HCT116 (cell line): ENCODE measurements at regions not wholly inside any gene's neighbourhood (a gene's known extent, or its start where the extent isn't known, plus 50 kb on each side); places are given as distances from the start of the nearest gene placed in this dataset.

Experiments
- ATAC-seq: fragments of 200-7000 bp; cut with Tn5 transposase; 2 replicates; pipeline ENCODE4 v1.9.1; 2020; ENCODE audit warnings: mild to moderate bottlenecking, moderate library complexity
- BruUV-seq: library from RNA; stranded (reverse); fragments of 400-500 nt; replicated peaks from 2 replicates; lab custom pipeline; 2021; lab: Mats Ljungman, UMichigan
- CTCF ChIA-PET: fragments of 300-600 bp; sonication (Branson Sonifier 250); formaldehyde crosslinking; loops from one replicate; lab custom pipeline; 2021; ENCODE audit warnings: antibody characterized with exemption; lab: Charles Lee
- POLR2A ChIA-PET: fragments of 300-600, 350-600 bp; sonication (Branson Sonifier 250); formaldehyde crosslinking; loops from one replicate; lab custom pipeline; 2021; ENCODE audit warnings: antibody characterized with exemption; lab: Charles Lee
- RAD21 ChIA-PET, 2 experiments: fragments of 300-600 bp; sonication (Branson Sonifier 250); formaldehyde crosslinking; loops; one replicate each; lab custom pipeline; 2023; ENCODE audit warnings: low total read pairs in 2 of 2; ENCODE audit not compliant: uncharacterized antibody in 2 of 2, unreplicated experiment in 2 of 2, low non-redundant PET in 1 of 2; lab: Charles Lee
- DNase-seq: peaks from one replicate; pipeline ENCODE4 v3.0.0-alpha.2; 2010; ENCODE audit warnings: low read depth, low spot score
- H2AFZ ChIP-seq: fragments of 200-600 bp; shearing (Covaris generic), sonication (generic); 2 replicates; pipeline ENCODE4 v1.6.1; 2017; ENCODE audit warnings: low read depth, mixed run types, mixed read lengths, antibody characterized with exemption, low read length; ENCODE audit not compliant: poor library complexity, severe bottlenecking
- H3K27ac ChIP-seq: 2 replicates; pipeline ENCODE4 v1.5.1; 2012; ENCODE audit warnings: low read depth, low read length
- H3K27me3 ChIP-seq: fragments of 200-600 bp; sonication (generic); 2 replicates; pipeline ENCODE4 v1.6.1; 2016; ENCODE audit warnings: mixed run types, low read length, mixed read lengths; ENCODE audit not compliant: insufficient read depth
- H3K36me3 ChIP-seq, 2 experiments: fragments of 200-500 bp in 1 of 2; fragments of 200-600 bp in 1 of 2; sonication (Bioruptor generic) in 1 of 2; sonication (generic) in 1 of 2; 2 replicates each; pipeline versions ENCODE4 v1.5.1 to v1.6.1; 2014 to 2016; ENCODE audit warnings: low read length in 2 of 2, inconsistent platforms in 1 of 2, mixed read lengths in 1 of 2, mixed run types in 1 of 2; ENCODE audit not compliant: insufficient read depth in 2 of 2, control insufficient read depth in 1 of 2
- H3K4me1 ChIP-seq, 2 experiments: fragments of 200-600 bp in 1 of 2; sonication (generic) in 1 of 2; 2 replicates each; pipeline versions ENCODE4 v1.5.1 to v1.6.1; 2012 to 2017; ENCODE audit warnings: low read length in 2 of 2, inconsistent platforms in 1 of 2, mild to moderate bottlenecking in 1 of 2, mixed read lengths in 1 of 2, mixed run types in 1 of 2, moderate library complexity in 1 of 2; ENCODE audit not compliant: insufficient read depth in 2 of 2, control insufficient read depth in 1 of 2
- H3K4me2 ChIP-seq: fragments of 200-600 bp; sonication (generic); 2 replicates; pipeline ENCODE4 v1.6.1; 2017; ENCODE audit warnings: mixed run types, low read length, mixed read lengths
- H3K4me3 ChIP-seq, 2 experiments: fragments of 200-600 bp in 1 of 2; sonication (generic) in 1 of 2; replicated peaks in 1 of 2; 2 replicates each; pipeline ENCODE4 v1.5.1; 2011 to 2016; ENCODE audit warnings: low read length in 2 of 2, control low read depth in 1 of 2, low read depth in 1 of 2, mild to moderate bottlenecking in 1 of 2, mixed read lengths in 1 of 2, mixed run types in 1 of 2
- H3K79me2 ChIP-seq: fragments of 200-600 bp; sonication (generic); 2 replicates; pipeline ENCODE4 v1.6.1; 2017; ENCODE audit warnings: mild to moderate bottlenecking, mixed run types, low read length, moderate library complexity, mixed read lengths; ENCODE audit not compliant: insufficient read depth
- H3K9ac ChIP-seq: fragments of 200-600 bp; sonication (generic); 2 replicates; pipeline ENCODE4 v1.6.1; 2016; ENCODE audit warnings: low read length, mixed read lengths
- H3K9me2 ChIP-seq: fragments of 200-600 bp; sonication (generic), shearing (Covaris generic); 2 replicates; pipeline ENCODE4 v1.6.1; 2017; ENCODE audit warnings: mixed run types, mild to moderate bottlenecking, moderate library complexity; ENCODE audit not compliant: insufficient read depth
- H3K9me3 ChIP-seq, 2 experiments: fragments of 200-500 bp in 1 of 2; fragments of 200-600 bp in 1 of 2; sonication (Bioruptor generic) in 1 of 2; sonication (generic) in 1 of 2; 2 replicates each; pipeline ENCODE4 v1.6.1; 2014 to 2017; ENCODE audit warnings: low read length in 2 of 2, mixed read lengths in 2 of 2, inconsistent platforms in 1 of 2, low read depth in 1 of 2, mild to moderate bottlenecking in 1 of 2, mixed run types in 1 of 2, moderate library complexity in 1 of 2; ENCODE audit not compliant: control insufficient read depth in 1 of 2, insufficient read depth in 1 of 2
- H4K20me1 ChIP-seq: fragments of 200-600 bp; sonication (generic), shearing (Covaris generic); 2 replicates; pipeline ENCODE4 v1.6.1; 2017; ENCODE audit warnings: mixed run types, mild to moderate bottlenecking, moderate library complexity; ENCODE audit not compliant: insufficient read depth
- CBX3 ChIP-seq: IDR thresholded peaks from 2 replicates; pipeline ENCODE4 v1.6.1; 2012; ENCODE audit warnings: low read depth
- CEBPB ChIP-seq: IDR thresholded peaks from 2 replicates; pipeline ENCODE4 v1.6.1; 2012; ENCODE audit warnings: low read depth
- EGR1 ChIP-seq: IDR thresholded peaks from 2 replicates; pipeline ENCODE4 v1.6.1; 2012; ENCODE audit warnings: low read depth
- ELF1 ChIP-seq: IDR thresholded peaks from 2 replicates; pipeline ENCODE4 v1.6.1; 2012; ENCODE audit warnings: low read depth, borderline replicate concordance
- EZH2 ChIP-seq: fragments of 200-600 bp; sonication (generic); IDR thresholded peaks from 2 replicates; pipeline ENCODE4 v1.6.1; 2017; ENCODE audit warnings: antibody characterized with exemption, mixed run types
- EZH2phosphoT487 ChIP-seq: fragments of 200-600 bp; IDR thresholded peaks from 2 replicates; pipeline ENCODE4 v1.6.1; 2018; ENCODE audit warnings: antibody characterized with exemption, borderline replicate concordance
- FOSL1 ChIP-seq: IDR thresholded peaks from 2 replicates; pipeline ENCODE4 v1.6.1; 2012; ENCODE audit warnings: low read depth
- POLR2A ChIP-seq: IDR thresholded peaks from 2 replicates; pipeline ENCODE4 v1.7.0; 2011; ENCODE audit warnings: borderline replicate concordance; ENCODE audit not compliant: insufficient read depth, insufficient read length; ENCODE audit errors: extremely low read depth
- RAD21 ChIP-seq: IDR thresholded peaks from 2 replicates; pipeline ENCODE4 v1.6.1; 2012; ENCODE audit warnings: low read depth, mild to moderate bottlenecking
- SIN3A ChIP-seq: IDR thresholded peaks from 2 replicates; pipeline ENCODE4 v1.6.1; 2012; ENCODE audit warnings: low read depth
- SRF ChIP-seq: IDR thresholded peaks from 2 replicates; pipeline ENCODE4 v1.6.1; 2012; ENCODE audit warnings: low read depth
- TCF7L2 ChIP-seq: IDR thresholded peaks from 2 replicates; pipeline ENCODE4 v1.7.0; 2011; ENCODE audit warnings: borderline replicate concordance, inconsistent platforms; ENCODE audit not compliant: insufficient read depth, insufficient read length; ENCODE audit errors: extremely low read depth
- YY1 ChIP-seq: IDR thresholded peaks from 2 replicates; pipeline ENCODE4 v1.6.1; 2011; ENCODE audit warnings: low read length, low read depth, moderate library complexity, mild to moderate bottlenecking; ENCODE audit not compliant: insufficient replicate concordance; ENCODE audit errors: extremely low read depth
- ZFX ChIP-seq: fragments of 450-650 bp; IDR thresholded peaks from 2 replicates; pipeline ENCODE4 v1.6.1; 2017
- ZNF274 ChIP-seq: fragments of 200-500 bp; sonication (Bioruptor generic); IDR thresholded peaks from 2 replicates; pipeline ENCODE4 v1.6.1; 2014; ENCODE audit warnings: mild to moderate bottlenecking, low read depth, low read length, inconsistent platforms
- intact Hi-C: fragments of 100-400 bp; cut with micrococcal nuclease; formaldehyde crosslinking; loops from 2 replicates; pipeline ENCODE4 v1.10.0; 2022
- TF ChIP-seq, protein P1 (sequence below): IDR thresholded peaks from 2 replicates; pipeline ENCODE4 v1.6.1; 2012; ENCODE audit warnings: low read depth
- TF ChIP-seq, protein P2 (sequence below): IDR thresholded peaks from 2 replicates; pipeline ENCODE4 v1.6.1; 2011; ENCODE audit warnings: mild to moderate bottlenecking, low read length, moderate library complexity; ENCODE audit not compliant: insufficient replicate concordance; ENCODE audit errors: extremely low read depth
- TF ChIP-seq, protein P3 (sequence below): IDR thresholded peaks from 2 replicates; pipeline ENCODE4 v1.6.1; 2012

DNA sequence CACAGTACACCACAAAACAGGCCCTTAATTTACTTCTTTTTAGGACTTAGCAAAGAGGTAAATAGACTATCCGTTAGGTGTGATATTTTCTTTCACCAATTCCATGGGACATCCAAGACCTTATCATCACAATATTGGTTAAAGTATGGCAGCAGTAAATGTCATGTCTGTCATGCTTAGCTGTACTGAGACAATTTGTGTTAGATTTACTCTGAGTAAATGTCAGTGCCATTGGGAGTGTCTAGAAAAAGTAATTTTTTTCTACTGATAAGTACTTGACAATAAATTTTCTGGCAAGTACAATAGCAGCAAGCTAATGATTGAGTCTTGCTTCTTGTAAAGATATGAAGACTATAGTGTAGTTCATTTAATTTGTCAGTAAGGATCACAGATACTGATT lies 756.1 kb downstream of the FAM133A start:
- Histone ChIP-seq H2AFZ (no peak overlapping the region), H3K36me3 (no peaks in the 10 kb centered on the region), H4K20me1 (no peaks in the 10 kb centered on the region), H3K27ac (no peak overlapping the region), H3K27me3 (no peaks in the 10 kb centered on the region), H3K9me3 (no peaks in the 10 kb centered on the region), H3K4me3 (no peak overlapping the region), H3K4me2 (no peak overlapping the region), H3K9me2 (no peaks in the 10 kb centered on the region), H3K4me1 (no peaks in the 10 kb centered on the region), H3K79me2 (no peaks in the 10 kb centered on the region), H3K9ac (no peak overlapping the region)
- no peak for DNase-seq
- no TSS peak for BruUV-seq
- ChIA-PET RAD21 (no interaction called here), POLR2A (no interaction called here), CTCF (no interaction called here)
- no peak for TF ChIP-seq EZH2
- TF ChIP-seq POLR2A, result no peak
- TF ChIP-seq RAD21, result no peak
- TF ChIP-seq, protein P1, sequence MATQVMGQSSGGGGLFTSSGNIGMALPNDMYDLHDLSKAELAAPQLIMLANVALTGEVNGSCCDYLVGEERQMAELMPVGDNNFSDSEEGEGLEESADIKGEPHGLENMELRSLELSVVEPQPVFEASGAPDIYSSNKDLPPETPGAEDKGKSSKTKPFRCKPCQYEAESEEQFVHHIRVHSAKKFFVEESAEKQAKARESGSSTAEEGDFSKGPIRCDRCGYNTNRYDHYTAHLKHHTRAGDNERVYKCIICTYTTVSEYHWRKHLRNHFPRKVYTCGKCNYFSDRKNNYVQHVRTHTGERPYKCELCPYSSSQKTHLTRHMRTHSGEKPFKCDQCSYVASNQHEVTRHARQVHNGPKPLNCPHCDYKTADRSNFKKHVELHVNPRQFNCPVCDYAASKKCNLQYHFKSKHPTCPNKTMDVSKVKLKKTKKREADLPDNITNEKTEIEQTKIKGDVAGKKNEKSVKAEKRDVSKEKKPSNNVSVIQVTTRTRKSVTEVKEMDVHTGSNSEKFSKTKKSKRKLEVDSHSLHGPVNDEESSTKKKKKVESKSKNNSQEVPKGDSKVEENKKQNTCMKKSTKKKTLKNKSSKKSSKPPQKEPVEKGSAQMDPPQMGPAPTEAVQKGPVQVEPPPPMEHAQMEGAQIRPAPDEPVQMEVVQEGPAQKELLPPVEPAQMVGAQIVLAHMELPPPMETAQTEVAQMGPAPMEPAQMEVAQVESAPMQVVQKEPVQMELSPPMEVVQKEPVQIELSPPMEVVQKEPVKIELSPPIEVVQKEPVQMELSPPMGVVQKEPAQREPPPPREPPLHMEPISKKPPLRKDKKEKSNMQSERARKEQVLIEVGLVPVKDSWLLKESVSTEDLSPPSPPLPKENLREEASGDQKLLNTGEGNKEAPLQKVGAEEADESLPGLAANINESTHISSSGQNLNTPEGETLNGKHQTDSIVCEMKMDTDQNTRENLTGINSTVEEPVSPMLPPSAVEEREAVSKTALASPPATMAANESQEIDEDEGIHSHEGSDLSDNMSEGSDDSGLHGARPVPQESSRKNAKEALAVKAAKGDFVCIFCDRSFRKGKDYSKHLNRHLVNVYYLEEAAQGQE, result no peak
- TF ChIP-seq SRF, result no peak
- TF ChIP-seq ZFX, result no peak
- TF ChIP-seq EZH2phosphoT487, result no peak
- TF ChIP-seq ELF1, result no peak
- TF ChIP-seq TCF7L2, result no peak
- no peak for TF ChIP-seq CEBPB
- TF ChIP-seq, protein P2, sequence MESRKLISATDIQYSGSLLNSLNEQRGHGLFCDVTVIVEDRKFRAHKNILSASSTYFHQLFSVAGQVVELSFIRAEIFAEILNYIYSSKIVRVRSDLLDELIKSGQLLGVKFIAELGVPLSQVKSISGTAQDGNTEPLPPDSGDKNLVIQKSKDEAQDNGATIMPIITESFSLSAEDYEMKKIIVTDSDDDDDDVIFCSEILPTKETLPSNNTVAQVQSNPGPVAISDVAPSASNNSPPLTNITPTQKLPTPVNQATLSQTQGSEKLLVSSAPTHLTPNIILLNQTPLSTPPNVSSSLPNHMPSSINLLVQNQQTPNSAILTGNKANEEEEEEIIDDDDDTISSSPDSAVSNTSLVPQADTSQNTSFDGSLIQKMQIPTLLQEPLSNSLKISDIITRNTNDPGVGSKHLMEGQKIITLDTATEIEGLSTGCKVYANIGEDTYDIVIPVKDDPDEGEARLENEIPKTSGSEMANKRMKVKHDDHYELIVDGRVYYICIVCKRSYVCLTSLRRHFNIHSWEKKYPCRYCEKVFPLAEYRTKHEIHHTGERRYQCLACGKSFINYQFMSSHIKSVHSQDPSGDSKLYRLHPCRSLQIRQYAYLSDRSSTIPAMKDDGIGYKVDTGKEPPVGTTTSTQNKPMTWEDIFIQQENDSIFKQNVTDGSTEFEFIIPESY, result no peak
- TF ChIP-seq YY1, result no peak
- no peak for TF ChIP-seq CBX3
- TF ChIP-seq EGR1, result no peak
- TF ChIP-seq SIN3A, result no peak
- TF ChIP-seq ZNF274, result no peak
- TF ChIP-seq, protein P3, sequence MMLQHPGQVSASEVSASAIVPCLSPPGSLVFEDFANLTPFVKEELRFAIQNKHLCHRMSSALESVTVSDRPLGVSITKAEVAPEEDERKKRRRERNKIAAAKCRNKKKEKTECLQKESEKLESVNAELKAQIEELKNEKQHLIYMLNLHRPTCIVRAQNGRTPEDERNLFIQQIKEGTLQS, result no peak
- no peak for TF ChIP-seq FOSL1
- no peak for ATAC-seq
- intact Hi-C loops, result no loop called here
